ENCODE measurements at regions not wholly inside any gene's neighbourhood (a gene's known extent, or its start where the extent isn't known, plus 50 kb on each side); places are given as distances from the start of the nearest gene placed in this dataset.

DNA sequence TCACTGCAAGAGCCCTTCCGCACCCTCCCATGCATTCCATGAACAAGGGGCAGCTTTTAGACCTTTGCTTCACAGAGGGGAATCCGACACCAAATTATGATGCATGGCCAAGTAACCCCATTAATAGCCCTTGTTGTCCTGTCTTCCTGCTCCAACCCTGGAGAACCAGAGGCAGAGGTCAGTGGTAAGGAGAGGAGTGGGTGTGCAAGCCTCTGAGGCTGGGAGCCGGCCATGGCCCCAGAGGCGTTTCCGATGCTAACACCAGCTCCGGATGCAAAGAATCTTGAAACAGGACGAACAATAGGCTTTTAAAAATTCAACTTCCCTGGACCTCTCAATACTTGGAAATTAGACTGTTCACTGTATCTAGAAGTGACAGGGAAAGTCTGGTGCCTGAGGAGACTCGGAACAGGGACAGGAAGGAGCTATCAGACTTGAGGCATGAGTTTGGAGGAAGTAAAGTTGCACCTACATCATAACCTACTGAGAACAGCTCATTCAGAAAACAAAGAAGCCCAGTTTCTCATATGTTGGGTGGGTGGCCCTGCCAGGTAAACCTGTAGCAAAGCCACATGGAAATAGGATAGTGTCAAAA is 101.2 kb upstream of the ERG start:
- no peaks in the 10 kb centered on the region for H3K4me1 ChIP-seq (ENCODE audit: insufficient read depth, low read length)
- no peak overlapping the region for H3K27ac ChIP-seq (ENCODE audit: low read depth, low read length)
- no peaks in the 10 kb centered on the region for H3K36me3 Mint-ChIP-seq
- H3K4me3 ChIP-seq (ENCODE audit: low read length in 2 of 2), result no peak overlapping the region
- H3K9me3 Mint-ChIP-seq, result peaks cover 0 to 2% (median 0%) of the 10 kb centered on the region in 8 donors
- ChIA-PET POLR2A (ENCODE audit: partially characterized antibody) (no interaction called here), CTCF (ENCODE audit: partially characterized antibody) (no interaction called here)
- H3K27ac Mint-ChIP-seq, result no peak overlapping the region
- H3K36me3 ChIP-seq (ENCODE audit: insufficient read depth, low read length), result no peaks in the 10 kb centered on the region
- no peak for DNase-seq
- H3K27me3 Mint-ChIP-seq, result peaks cover 4 to 8% of the 10 kb centered on the region in 2 donors
- H3K4me3 Mint-ChIP-seq, result no peak overlapping the region
- H3K4me1 Mint-ChIP-seq, result no peaks in the 10 kb centered on the region
- H3K27me3 ChIP-seq (ENCODE audit: insufficient read depth, low read length), result no peaks in the 10 kb centered on the region
- intact Hi-C loops (cut with micrococcal nuclease), result no loop called here
- H3K9me3 ChIP-seq (ENCODE audit: control insufficient read depth in 1 of 2, low read length in 2 of 2), result no peaks in the 10 kb centered on the region

DNA sequence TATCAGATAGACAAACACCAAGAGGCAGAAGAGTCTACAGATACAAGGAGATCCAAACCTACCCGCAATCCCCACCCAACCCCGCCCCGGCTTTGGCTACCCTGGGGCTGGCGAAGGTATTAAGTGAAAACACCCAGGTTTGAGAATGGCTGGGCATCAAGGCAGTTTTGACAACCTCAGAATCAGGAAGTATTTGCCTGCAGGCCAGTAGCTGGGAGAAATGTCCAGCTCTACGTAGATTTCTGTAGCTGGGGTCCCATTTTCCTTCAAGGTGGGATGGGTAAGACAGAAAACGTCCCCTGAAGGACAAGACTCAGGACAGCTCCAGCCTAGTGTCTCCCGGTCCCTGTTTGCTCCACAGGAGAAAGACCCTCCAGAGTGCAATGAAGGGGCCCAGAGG is 101.8 kb upstream of the ERG start:
- H3K36me3 ChIP-seq (ENCODE audit: insufficient read depth, low read length), result no peaks in the 10 kb centered on the region
- H3K27me3 ChIP-seq (ENCODE audit: insufficient read depth, low read length), result no peaks in the 10 kb centered on the region
- peaks cover 2 to 7% of the 10 kb centered on the region in 2 donors for H3K27me3 Mint-ChIP-seq
- H3K27ac ChIP-seq (ENCODE audit: low read depth, low read length), result no peak overlapping the region
- H3K4me1 Mint-ChIP-seq, result no peaks in the 10 kb centered on the region
- no peak for DNase-seq
- H3K36me3 Mint-ChIP-seq, result no peaks in the 10 kb centered on the region
- no peaks in the 10 kb centered on the region for H3K4me1 ChIP-seq (ENCODE audit: insufficient read depth, low read length)
- CTCF ChIA-PET (ENCODE audit: partially characterized antibody), result no interaction called here
- peaks cover 0 to 1% (median 0%) of the 10 kb centered on the region in 8 donors for H3K9me3 Mint-ChIP-seq
- no peak overlapping the region for H3K4me3 ChIP-seq (ENCODE audit: low read length in 2 of 2)
- no peak overlapping the region for H3K27ac Mint-ChIP-seq
- H3K9me3 ChIP-seq (ENCODE audit: control insufficient read depth in 1 of 2, low read length in 2 of 2), result no peaks in the 10 kb centered on the region
- no peak overlapping the region for H3K4me3 Mint-ChIP-seq
- intact Hi-C loops (cut with micrococcal nuclease), result no loop called here
- POLR2A ChIA-PET (ENCODE audit: partially characterized antibody), result no interaction called here

DNA sequence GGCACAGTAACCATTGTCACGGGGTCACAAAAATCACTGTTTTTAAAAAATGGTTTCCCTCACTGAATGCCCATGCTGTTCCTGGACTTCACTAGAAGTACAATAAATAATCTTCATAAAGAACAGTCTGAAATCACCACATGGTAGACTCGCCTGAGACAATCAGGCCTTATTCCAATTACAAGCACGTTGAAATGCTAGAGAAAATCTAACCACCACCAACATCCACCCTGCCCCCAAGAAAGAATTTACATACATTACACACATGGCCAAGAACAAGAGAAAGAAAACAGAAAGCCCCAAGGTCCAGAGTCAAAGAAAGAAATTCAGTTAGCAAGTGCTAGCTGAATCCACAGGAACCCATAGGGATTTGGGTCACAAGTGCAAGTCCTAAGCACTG is 107.0 kb upstream of the ERG start:
- H3K4me3 ChIP-seq (ENCODE audit: low read length in 2 of 2), result no peak overlapping the region
- intact Hi-C loops (cut with micrococcal nuclease), result no loop called here
- H3K27ac Mint-ChIP-seq, result no peak overlapping the region
- H3K27me3 Mint-ChIP-seq, result peaks cover 0 to 4% of the 10 kb centered on the region in 2 donors
- H3K9me3 ChIP-seq (ENCODE audit: control insufficient read depth in 1 of 2, low read length in 2 of 2), result no peaks in the 10 kb centered on the region
- no peaks in the 10 kb centered on the region for H3K9me3 Mint-ChIP-seq
- H3K4me3 Mint-ChIP-seq, result no peak overlapping the region
- DNase-seq, result no peak
- no peaks in the 10 kb centered on the region for H3K27me3 ChIP-seq (ENCODE audit: insufficient read depth, low read length)
- no peaks in the 10 kb centered on the region for H3K4me1 ChIP-seq (ENCODE audit: insufficient read depth, low read length)
- CTCF ChIA-PET (ENCODE audit: partially characterized antibody), result no interaction called here
- no peak overlapping the region for H3K27ac ChIP-seq (ENCODE audit: low read depth, low read length)
- POLR2A ChIA-PET (ENCODE audit: partially characterized antibody), result no interaction called here
- no peaks in the 10 kb centered on the region for H3K4me1 Mint-ChIP-seq
- H3K36me3 Mint-ChIP-seq, result no peaks in the 10 kb centered on the region
- H3K36me3 ChIP-seq (ENCODE audit: insufficient read depth, low read length), result no peaks in the 10 kb centered on the region

DNA sequence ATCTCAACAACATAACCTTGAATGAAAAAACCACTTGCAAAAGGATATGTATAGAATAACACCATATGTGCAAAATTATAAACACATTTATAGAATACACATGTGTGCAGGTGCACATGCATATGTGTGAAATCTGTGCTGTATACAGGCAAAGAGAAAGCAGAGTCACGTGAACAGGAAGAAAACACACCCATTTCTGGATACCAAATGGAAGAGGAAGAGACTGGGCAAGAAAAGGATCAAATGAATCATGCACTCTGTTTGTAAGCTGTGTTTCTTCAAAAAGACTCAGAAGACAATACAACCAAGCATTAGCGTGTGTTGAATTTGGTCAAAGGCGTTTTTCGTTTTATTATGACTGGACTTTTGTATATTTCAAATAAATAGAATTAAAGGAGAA is 111.3 kb upstream of the ERG start:
- no peak overlapping the region for H3K4me3 Mint-ChIP-seq
- DNase-seq, result no peak
- no peaks in the 10 kb centered on the region for H3K4me1 Mint-ChIP-seq
- CTCF ChIA-PET (ENCODE audit: partially characterized antibody), result no interaction called here
- no peak overlapping the region for H3K27ac Mint-ChIP-seq
- no peaks in the 10 kb centered on the region for H3K9me3 ChIP-seq (ENCODE audit: control insufficient read depth in 1 of 2, low read length in 2 of 2)
- H3K27me3 ChIP-seq (ENCODE audit: insufficient read depth, low read length), result no peaks in the 10 kb centered on the region
- no peak overlapping the region for H3K4me3 ChIP-seq (ENCODE audit: low read length in 2 of 2)
- no peak overlapping the region for H3K27ac ChIP-seq (ENCODE audit: low read depth, low read length)
- H3K27me3 Mint-ChIP-seq, result no peaks in the 10 kb centered on the region
- H3K9me3 Mint-ChIP-seq, result peaks cover 0 to 2% (median 0%) of the 10 kb centered on the region in 8 donors
- intact Hi-C loops (cut with micrococcal nuclease), result no loop called here
- POLR2A ChIA-PET (ENCODE audit: partially characterized antibody), result no interaction called here
- no peaks in the 10 kb centered on the region for H3K36me3 Mint-ChIP-seq
- no peaks in the 10 kb centered on the region for H3K4me1 ChIP-seq (ENCODE audit: insufficient read depth, low read length)
- no peaks in the 10 kb centered on the region for H3K36me3 ChIP-seq (ENCODE audit: insufficient read depth, low read length)

DNA sequence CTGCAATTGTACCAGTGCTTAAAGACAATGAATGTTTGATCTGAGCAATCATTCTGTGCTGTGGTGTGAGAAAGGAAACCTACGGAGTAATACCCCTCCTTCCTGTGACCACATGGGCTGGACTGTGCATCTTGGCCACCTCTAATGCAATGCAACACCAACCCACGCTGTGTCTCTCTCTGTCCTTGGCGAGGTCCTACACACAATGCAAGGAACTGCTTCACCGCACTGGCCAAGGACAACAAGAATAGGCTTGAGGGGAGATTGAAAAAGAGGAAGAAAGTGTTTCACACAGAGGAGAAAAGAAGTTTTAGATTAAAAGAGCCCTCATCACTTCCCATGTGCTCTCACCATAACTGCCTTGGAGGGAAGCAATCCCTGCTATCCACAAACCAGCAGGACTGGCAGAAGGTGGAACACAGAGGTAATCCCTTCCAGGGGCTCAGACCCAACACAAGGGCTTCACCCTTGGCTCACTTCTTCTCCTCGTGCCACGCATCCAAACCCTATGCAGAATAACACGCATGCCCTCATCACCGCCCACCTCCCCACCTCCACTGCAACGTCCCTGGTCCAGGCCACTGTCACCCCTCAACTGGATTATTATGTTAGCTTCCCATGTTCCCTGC is 112.5 kb upstream of the ERG start:
- ChIA-PET POLR2A (ENCODE audit: partially characterized antibody) (no interaction called here), CTCF (ENCODE audit: partially characterized antibody) (no interaction called here)
- no peaks in the 10 kb centered on the region for H3K36me3 ChIP-seq (ENCODE audit: insufficient read depth, low read length)
- no peaks in the 10 kb centered on the region for H3K4me1 Mint-ChIP-seq
- no peaks in the 10 kb centered on the region for H3K27me3 Mint-ChIP-seq
- H3K36me3 Mint-ChIP-seq, result no peaks in the 10 kb centered on the region
- H3K9me3 Mint-ChIP-seq, result peaks cover 0 to 2% (median 0%) of the 10 kb centered on the region in 8 donors
- no peaks in the 10 kb centered on the region for H3K27me3 ChIP-seq (ENCODE audit: insufficient read depth, low read length)
- H3K4me3 ChIP-seq (ENCODE audit: low read length in 2 of 2), result no peak overlapping the region
- H3K9me3 ChIP-seq (ENCODE audit: control insufficient read depth in 1 of 2, low read length in 2 of 2), result no peaks in the 10 kb centered on the region
- H3K4me3 Mint-ChIP-seq, result no peak overlapping the region
- intact Hi-C loops (cut with micrococcal nuclease), result no loop called here
- no peak for DNase-seq
- H3K27ac ChIP-seq (ENCODE audit: low read depth, low read length), result no peak overlapping the region
- H3K4me1 ChIP-seq (ENCODE audit: insufficient read depth, low read length), result no peaks in the 10 kb centered on the region
- no peak overlapping the region for H3K27ac Mint-ChIP-seq

DNA sequence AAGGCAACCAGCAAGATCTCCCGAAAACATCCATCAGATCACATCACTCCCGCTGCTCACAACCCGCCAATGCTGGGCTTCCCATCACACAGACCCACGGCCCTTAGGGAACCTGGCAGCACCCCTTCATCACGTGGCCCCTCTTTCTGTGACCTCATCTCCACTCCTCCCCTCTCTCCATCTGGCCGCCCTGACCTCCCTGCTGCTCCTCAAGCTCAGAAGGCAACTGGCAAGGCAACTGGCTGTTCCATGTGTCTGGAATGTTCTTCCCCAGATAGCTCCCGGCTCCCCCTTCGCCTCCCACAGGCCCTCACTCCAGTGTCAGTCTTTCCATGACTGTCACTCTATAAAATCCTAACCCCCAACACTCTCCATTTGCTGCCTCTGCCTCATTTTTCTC is 113.0 kb upstream of the ERG start:
- Histone ChIP-seq H3K9me3 (ENCODE audit: control insufficient read depth in 1 of 2, low read length in 2 of 2) (no peaks in the 10 kb centered on the region), H3K4me1 (ENCODE audit: insufficient read depth, low read length) (no peaks in the 10 kb centered on the region), H3K27me3 (ENCODE audit: insufficient read depth, low read length) (no peaks in the 10 kb centered on the region), H3K36me3 (ENCODE audit: insufficient read depth, low read length) (no peaks in the 10 kb centered on the region), H3K4me3 (ENCODE audit: low read length in 2 of 2) (no peak overlapping the region), H3K27ac (ENCODE audit: low read depth, low read length) (no peak overlapping the region)
- Mint-ChIP-seq H3K4me1 (no peaks in the 10 kb centered on the region), H3K27ac (no peak overlapping the region), H3K9me3 (peaks cover 0 to 2% (median 0%) of the 10 kb centered on the region in 8 donors), H3K4me3 (no peak overlapping the region), H3K27me3 (no peaks in the 10 kb centered on the region), H3K36me3 (no peaks in the 10 kb centered on the region)
- no peak for DNase-seq
- intact Hi-C loops (cut with micrococcal nuclease), result no loop called here
- CTCF ChIA-PET (ENCODE audit: partially characterized antibody), result no interaction called here
- POLR2A ChIA-PET (ENCODE audit: partially characterized antibody), result no interaction called here

DNA sequence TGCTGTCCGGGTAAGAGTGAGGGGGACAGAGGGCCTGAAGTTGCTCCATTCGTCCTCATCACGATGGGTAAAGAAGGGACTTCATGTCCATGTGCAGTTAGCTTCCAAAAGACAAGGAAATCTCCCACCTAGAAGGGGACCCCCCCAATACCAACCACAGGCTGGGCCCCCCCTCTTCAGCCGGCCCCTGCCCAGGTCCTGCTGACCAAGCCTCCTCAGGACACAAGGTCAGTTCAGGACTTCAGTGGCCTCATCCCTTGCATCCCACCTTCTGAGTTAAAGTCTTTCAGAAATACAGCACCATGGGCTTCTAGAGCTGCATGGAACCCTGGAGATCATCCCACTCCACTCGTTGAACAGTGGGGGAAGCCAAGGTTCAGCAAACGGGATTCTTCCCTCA is 115.4 kb upstream of the ERG start:
- H3K36me3 ChIP-seq (ENCODE audit: insufficient read depth, low read length), result no peaks in the 10 kb centered on the region
- Mint-ChIP-seq H3K4me1 (no peaks in the 10 kb centered on the region), H3K36me3 (no peaks in the 10 kb centered on the region), H3K27me3 (no peaks in the 10 kb centered on the region), H3K9me3 (peaks cover 0 to 2% (median 0%) of the 10 kb centered on the region in 8 donors), H3K4me3 (no peak overlapping the region), H3K27ac (no peak overlapping the region)
- POLR2A ChIA-PET (ENCODE audit: partially characterized antibody), result no interaction called here
- H3K9me3 ChIP-seq (ENCODE audit: control insufficient read depth in 1 of 2, low read length in 2 of 2), result no peaks in the 10 kb centered on the region
- H3K27me3 ChIP-seq (ENCODE audit: insufficient read depth, low read length), result no peaks in the 10 kb centered on the region
- H3K27ac ChIP-seq (ENCODE audit: low read depth, low read length), result no peak overlapping the region
- intact Hi-C loops (cut with micrococcal nuclease), result no loop called here
- CTCF ChIA-PET (ENCODE audit: partially characterized antibody), result no interaction called here
- H3K4me3 ChIP-seq (ENCODE audit: low read length in 2 of 2), result no peak overlapping the region
- H3K4me1 ChIP-seq (ENCODE audit: insufficient read depth, low read length), result no peaks in the 10 kb centered on the region
- no peak for DNase-seq

DNA sequence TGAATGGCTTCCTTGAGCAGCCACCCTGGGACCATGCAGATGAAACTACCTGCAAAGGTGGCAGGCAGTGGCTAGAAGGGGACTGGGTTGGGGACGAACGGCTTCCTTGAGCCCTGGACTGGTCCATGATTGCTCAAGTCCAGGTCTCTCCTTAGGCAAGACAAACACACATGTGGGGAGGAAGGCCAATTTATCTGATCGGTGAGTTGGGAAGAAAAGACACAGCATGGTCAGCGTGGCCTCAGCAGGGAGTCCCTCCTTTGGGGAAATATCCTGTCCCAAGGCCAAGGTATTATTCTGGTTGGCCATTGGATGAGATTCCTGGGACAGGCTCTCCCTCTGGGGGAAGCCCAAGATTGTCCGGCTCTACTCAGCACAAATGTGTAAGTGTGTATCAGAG is 116.3 kb upstream of the ERG start:
- Mint-ChIP-seq H3K9me3 (peaks cover 0 to 2% (median 0%) of the 10 kb centered on the region in 8 donors), H3K36me3 (no peaks in the 10 kb centered on the region), H3K4me1 (no peaks in the 10 kb centered on the region), H3K4me3 (no peak overlapping the region), H3K27ac (no peak overlapping the region), H3K27me3 (no peaks in the 10 kb centered on the region)
- no peak overlapping the region for H3K4me3 ChIP-seq (ENCODE audit: low read length in 2 of 2)
- H3K27me3 ChIP-seq (ENCODE audit: insufficient read depth, low read length), result no peaks in the 10 kb centered on the region
- H3K4me1 ChIP-seq (ENCODE audit: insufficient read depth, low read length), result no peaks in the 10 kb centered on the region
- H3K9me3 ChIP-seq (ENCODE audit: control insufficient read depth in 1 of 2, low read length in 2 of 2), result no peaks in the 10 kb centered on the region
- POLR2A ChIA-PET (ENCODE audit: partially characterized antibody), result no interaction called here
- intact Hi-C loops (cut with micrococcal nuclease), result no loop called here
- no peak for DNase-seq
- H3K36me3 ChIP-seq (ENCODE audit: insufficient read depth, low read length), result no peaks in the 10 kb centered on the region
- H3K27ac ChIP-seq (ENCODE audit: low read depth, low read length), result no peak overlapping the region
- CTCF ChIA-PET (ENCODE audit: partially characterized antibody), result no interaction called here
